RWPE2 (cell line): ENCODE measurements at regions not wholly inside any gene's neighbourhood (a gene's known extent, or its start where the extent isn't known, plus 50 kb on each side); places are given as distances from the start of the nearest gene placed in this dataset.

Experiments used
- ATAC-seq: fragments of 200-7000 bp; cut with Tn5 transposase; 3 replicates; pipeline ENCODE4 v1.9.1; 2021; ENCODE audit warnings: low read depth
- DNase-seq: peaks from one replicate; pipeline ENCODE4 v3.0.0-alpha.2; 2020; ENCODE audit warnings: low spot score
- H3K27ac ChIP-seq: fragments of 450-650 bp; 2 replicates; pipeline ENCODE4 v1.5.1; 2017; ENCODE audit warnings: mild to moderate bottlenecking; ENCODE audit not compliant: poor library complexity, severe bottlenecking
- H3K27me3 ChIP-seq: fragments of 250-450 bp; sonication (Bioruptor Pico); 2 replicates; pipeline ENCODE4 v1.5.1; 2021; ENCODE audit warnings: mild to moderate bottlenecking, moderate library complexity; ENCODE audit not compliant: insufficient read depth, poor library complexity, severe bottlenecking
- H3K36me3 ChIP-seq: fragments of 250-450 bp; sonication (Bioruptor Pico); 2 replicates; pipeline ENCODE4 v1.5.1; 2020; ENCODE audit warnings: low read depth, mild to moderate bottlenecking, moderate library complexity
- H3K4me1 ChIP-seq: fragments of 250-450 bp; sonication (Bioruptor Pico); 2 replicates; pipeline ENCODE4 v1.5.1; 2021; ENCODE audit warnings: mild to moderate bottlenecking, moderate library complexity; ENCODE audit not compliant: insufficient read depth, poor library complexity, severe bottlenecking
- H3K4me3 ChIP-seq: fragments of 250-450 bp; sonication (Bioruptor Pico); 2 replicates; pipeline ENCODE4 v1.5.1; 2021; ENCODE audit warnings: mild to moderate bottlenecking, moderate library complexity; ENCODE audit not compliant: severe bottlenecking
- H3K9me3 ChIP-seq: fragments of 250-450 bp; sonication (Bioruptor Pico); 2 replicates; pipeline ENCODE4 v1.5.1; 2021; ENCODE audit warnings: mild to moderate bottlenecking, moderate library complexity; ENCODE audit not compliant: severe bottlenecking
- TF ChIP-seq, protein P1 (sequence below): fragments of 450-650 bp; IDR thresholded peaks from one replicate; pipeline ENCODE4 v1.5.1; 2017; ENCODE audit warnings: mild to moderate bottlenecking, moderate library complexity; ENCODE audit not compliant: poor library complexity, severe bottlenecking

DNA sequence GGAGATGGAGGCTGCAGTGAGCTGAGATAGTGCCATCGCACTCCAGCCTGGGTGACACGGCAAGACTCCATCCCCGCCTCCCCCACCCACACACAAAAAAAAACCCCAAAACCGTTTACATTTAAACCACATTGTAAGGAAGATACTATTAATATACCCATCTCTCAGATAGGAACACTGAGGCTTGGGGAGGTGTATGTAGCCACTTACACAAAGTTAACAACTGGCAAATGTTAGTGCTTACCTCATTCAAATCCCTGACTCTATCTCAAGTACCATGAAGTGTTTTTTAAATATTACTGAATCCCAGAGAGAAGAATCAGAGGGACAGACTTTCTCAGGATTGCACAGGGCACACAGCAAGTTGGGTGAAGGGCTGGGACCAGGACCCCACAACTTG lies 164.5 kb downstream of the MIAT start:
- H3K27ac ChIP-seq = no peak overlapping the region
- no peaks in the 10 kb centered on the region for H3K9me3 ChIP-seq
- TF ChIP-seq, protein P1, sequence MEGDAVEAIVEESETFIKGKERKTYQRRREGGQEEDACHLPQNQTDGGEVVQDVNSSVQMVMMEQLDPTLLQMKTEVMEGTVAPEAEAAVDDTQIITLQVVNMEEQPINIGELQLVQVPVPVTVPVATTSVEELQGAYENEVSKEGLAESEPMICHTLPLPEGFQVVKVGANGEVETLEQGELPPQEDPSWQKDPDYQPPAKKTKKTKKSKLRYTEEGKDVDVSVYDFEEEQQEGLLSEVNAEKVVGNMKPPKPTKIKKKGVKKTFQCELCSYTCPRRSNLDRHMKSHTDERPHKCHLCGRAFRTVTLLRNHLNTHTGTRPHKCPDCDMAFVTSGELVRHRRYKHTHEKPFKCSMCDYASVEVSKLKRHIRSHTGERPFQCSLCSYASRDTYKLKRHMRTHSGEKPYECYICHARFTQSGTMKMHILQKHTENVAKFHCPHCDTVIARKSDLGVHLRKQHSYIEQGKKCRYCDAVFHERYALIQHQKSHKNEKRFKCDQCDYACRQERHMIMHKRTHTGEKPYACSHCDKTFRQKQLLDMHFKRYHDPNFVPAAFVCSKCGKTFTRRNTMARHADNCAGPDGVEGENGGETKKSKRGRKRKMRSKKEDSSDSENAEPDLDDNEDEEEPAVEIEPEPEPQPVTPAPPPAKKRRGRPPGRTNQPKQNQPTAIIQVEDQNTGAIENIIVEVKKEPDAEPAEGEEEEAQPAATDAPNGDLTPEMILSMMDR = no peak
- H3K27me3 ChIP-seq = no peaks in the 10 kb centered on the region
- DNase-seq (no peak), ATAC-seq (no peak)
- no peak overlapping the region for H3K4me3 ChIP-seq
- H3K36me3 ChIP-seq = no peaks in the 10 kb centered on the region
- H3K4me1 ChIP-seq = no peaks in the 10 kb centered on the region

DNA sequence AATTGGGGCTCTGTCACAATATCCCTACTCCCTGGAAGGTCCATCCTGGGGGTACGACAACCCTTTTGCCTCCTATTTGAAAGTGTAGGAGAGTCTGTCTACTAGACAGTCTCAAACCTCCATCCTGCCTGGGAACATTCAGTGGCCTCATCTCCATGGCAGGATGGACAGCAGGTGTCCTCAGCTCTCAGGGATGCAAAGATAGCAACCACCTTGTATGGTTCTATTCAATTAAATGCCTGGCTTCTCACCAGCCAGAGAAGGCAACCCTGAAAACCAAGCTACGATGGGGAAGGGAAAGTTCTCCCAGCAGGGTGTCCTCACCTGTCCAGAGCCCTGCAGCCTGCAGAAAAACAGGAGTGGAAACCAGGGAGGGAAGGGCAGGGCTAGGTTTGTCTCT lies 164.9 kb downstream of the MIAT start:
- TF ChIP-seq, protein P1 = no peak
- no peaks in the 10 kb centered on the region for H3K4me1 ChIP-seq
- no peaks in the 10 kb centered on the region for H3K9me3 ChIP-seq
- H3K27me3 ChIP-seq = no peaks in the 10 kb centered on the region
- DNase-seq (no peak), ATAC-seq (no peak)
- no peaks in the 10 kb centered on the region for H3K36me3 ChIP-seq
- H3K4me3 ChIP-seq = no peak overlapping the region
- H3K27ac ChIP-seq = no peak overlapping the region

DNA sequence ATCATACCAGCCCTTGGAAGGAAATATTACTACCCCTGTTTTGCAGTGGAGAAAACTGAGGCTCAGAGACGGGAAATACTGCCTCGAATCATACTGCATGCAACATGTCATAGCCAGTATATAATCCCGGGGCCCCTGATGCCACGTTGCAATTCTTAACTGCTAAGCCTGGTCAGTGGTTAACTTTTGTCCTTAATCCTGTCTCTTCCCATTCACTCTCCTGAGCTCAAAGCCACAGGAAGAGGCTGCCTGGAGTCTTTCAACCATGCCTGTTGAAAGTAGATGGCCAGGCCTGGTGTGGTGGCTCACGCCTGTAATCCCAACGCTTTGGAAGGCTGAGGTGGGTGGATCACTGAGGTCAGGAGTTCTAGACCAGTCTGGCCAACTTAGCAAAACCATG lies 166.6 kb downstream of the MIAT start:
- H3K27me3 ChIP-seq = no peaks in the 10 kb centered on the region
- no peak overlapping the region for H3K27ac ChIP-seq
- H3K4me1 ChIP-seq = no peaks in the 10 kb centered on the region
- no peak for DNase-seq
- H3K36me3 ChIP-seq = no peaks in the 10 kb centered on the region
- H3K4me3 ChIP-seq = no peak overlapping the region
- TF ChIP-seq, protein P1 = no peak
- no peak for ATAC-seq
- H3K9me3 ChIP-seq = no peaks in the 10 kb centered on the region

DNA sequence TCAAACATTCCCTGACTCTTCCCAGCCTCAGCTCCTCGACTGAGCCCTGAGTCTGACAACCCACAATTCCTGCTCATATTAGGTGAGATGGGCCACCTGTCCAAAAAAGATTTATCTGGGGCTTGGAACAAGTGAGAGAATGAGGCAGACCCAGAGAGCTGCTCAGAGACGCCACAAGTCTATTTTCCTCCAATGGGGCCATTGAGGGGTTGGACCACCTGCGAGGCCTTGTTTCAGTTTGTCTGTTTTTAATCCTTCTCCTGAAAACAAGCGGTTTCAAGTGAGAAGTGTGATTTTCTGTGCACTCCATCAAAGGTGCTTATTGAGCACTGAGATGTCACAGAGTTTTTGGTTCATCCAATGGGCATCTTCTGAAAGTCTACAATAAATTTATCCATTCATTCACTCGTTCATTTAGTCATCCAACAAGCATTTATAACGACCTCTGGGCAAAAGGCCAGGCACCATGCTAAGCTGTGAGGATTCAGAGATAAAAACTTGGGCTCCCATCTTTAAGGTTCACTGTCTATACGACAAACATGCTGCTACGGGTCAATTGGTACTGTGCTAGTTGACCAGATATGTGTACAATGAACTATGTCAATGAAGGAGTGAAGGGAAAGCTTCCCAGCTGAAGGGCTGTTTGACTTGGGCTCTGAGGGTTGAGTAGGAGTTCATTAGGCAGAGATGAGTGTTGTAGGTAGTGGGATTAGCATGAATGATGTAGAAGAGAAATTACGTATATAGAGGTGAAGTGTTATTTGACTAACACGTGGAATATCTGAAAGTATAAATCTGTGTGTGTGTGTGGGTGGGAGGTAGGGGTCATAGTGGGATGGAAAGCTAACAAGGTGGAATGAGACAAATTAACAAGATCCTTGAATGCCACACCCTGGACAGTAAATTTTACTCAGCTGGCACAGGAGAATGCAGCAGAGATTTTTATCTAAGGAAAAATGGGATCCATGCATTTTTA lies 168.9 kb downstream of the MIAT start:
- H3K27ac ChIP-seq = no peak overlapping the region
- DNase-seq (no peak), ATAC-seq (no peak)
- no peaks in the 10 kb centered on the region for H3K36me3 ChIP-seq
- H3K4me3 ChIP-seq = no peak overlapping the region
- TF ChIP-seq, protein P1 = no peak
- H3K4me1 ChIP-seq = no peaks in the 10 kb centered on the region
- no peaks in the 10 kb centered on the region for H3K27me3 ChIP-seq
- no peaks in the 10 kb centered on the region for H3K9me3 ChIP-seq

DNA sequence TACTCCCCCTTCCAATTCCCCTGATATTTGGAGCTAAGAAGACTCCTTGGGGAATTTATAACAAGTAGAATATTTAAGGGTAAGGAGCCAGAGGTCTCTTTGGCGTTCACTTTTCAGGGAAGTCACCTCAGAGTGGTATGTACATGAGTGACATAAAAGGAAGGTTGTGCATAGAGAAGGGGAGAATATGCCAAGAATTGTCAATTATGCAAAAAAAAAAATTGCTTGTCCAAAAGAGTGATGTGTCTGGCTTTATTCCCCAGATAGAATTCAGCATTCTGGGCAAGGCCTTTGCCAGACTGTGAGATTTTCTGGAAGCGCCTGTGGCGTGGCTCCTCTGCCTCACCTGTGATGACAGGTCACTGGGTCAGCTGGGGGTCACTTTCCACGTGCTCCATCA lies 170.2 kb downstream of the MIAT start:
- no peak overlapping the region for H3K4me3 ChIP-seq
- no peaks in the 10 kb centered on the region for H3K36me3 ChIP-seq
- TF ChIP-seq, protein P1 = no peak
- DNase-seq (no peak), ATAC-seq (no peak)
- H3K27me3 ChIP-seq = no peaks in the 10 kb centered on the region
- H3K9me3 ChIP-seq = no peaks in the 10 kb centered on the region
- no peak overlapping the region for H3K27ac ChIP-seq
- no peaks in the 10 kb centered on the region for H3K4me1 ChIP-seq
